SU-DHL-6 (cell line): ENCODE measurements at regions not wholly inside any gene's neighbourhood (a gene's known extent, or its start where the extent isn't known, plus 50 kb on each side); places are given as distances from the start of the nearest gene placed in this dataset.
"Not testable (repeated sequence)": the region's sequence is repeated elsewhere in the genome, so short reads cannot be mapped to it uniquely, and the experiment has no call there.

Experiments used
- H2AFZ ChIP-seq: fragments of 200-600 bp; sonication (generic); 2 replicates; pipeline ENCODE4 v1.6.1; 2014; ENCODE audit warnings: low read depth, mild to moderate bottlenecking, moderate library complexity, mixed read lengths, antibody characterized with exemption, low read length; ENCODE audit not compliant: severe bottlenecking
- H3F3A ChIP-seq: fragments of 200-600 bp; shearing (Covaris generic); 2 replicates; pipeline ENCODE4 v1.6.0; 2016; ENCODE audit warnings: antibody characterized with exemption, mild to moderate bottlenecking; ENCODE audit not compliant: insufficient read depth
- H3K27ac ChIP-seq: fragments of 200-600 bp; sonication (generic); 2 replicates; pipeline ENCODE4 v1.5.1; 2016; ENCODE audit warnings: low read depth, mild to moderate bottlenecking, low read length, moderate library complexity, mixed read lengths
- H3K27me3 ChIP-seq: fragments of 200-600 bp; sonication (generic), shearing (Covaris generic); 2 replicates; pipeline ENCODE4 v1.6.0; 2014; ENCODE audit warnings: mild to moderate bottlenecking, low read length
- H3K36me3 ChIP-seq: fragments of 200-600 bp; sonication (generic); 2 replicates; pipeline ENCODE4 v1.6.1; 2014; ENCODE audit warnings: mild to moderate bottlenecking, low read length, mixed read lengths
- H3K4me2 ChIP-seq: fragments of 300-600, 200-600 bp; shearing (Covaris generic), sonication (generic); 2 replicates; pipeline ENCODE4 v1.6.0; 2014; ENCODE audit warnings: low read length, low read depth, mild to moderate bottlenecking; ENCODE audit not compliant: poor library complexity, severe bottlenecking
- H3K4me3 ChIP-seq: fragments of 200-600 bp; sonication (generic); 2 replicates; pipeline ENCODE4 v1.5.1; 2014; ENCODE audit warnings: antibody characterized with exemption, low read length, mild to moderate bottlenecking, mixed read lengths; ENCODE audit not compliant: insufficient read depth, poor library complexity, severe bottlenecking
- H3K79me2 ChIP-seq: fragments of 200-600 bp; sonication (generic); 2 replicates; pipeline ENCODE4 v1.6.1; 2014; ENCODE audit warnings: mild to moderate bottlenecking, low read length, moderate library complexity; ENCODE audit not compliant: insufficient read depth
- H3K9ac ChIP-seq: fragments of 200-600 bp; sonication (generic); 2 replicates; pipeline ENCODE4 v1.7.0; 2014; ENCODE audit warnings: mild to moderate bottlenecking, low read length
- H3K9me2 ChIP-seq: fragments of 200-600 bp; sonication (generic); replicated peaks from 2 replicates; pipeline ENCODE4 v1.6.1; 2014; ENCODE audit warnings: low read length; ENCODE audit not compliant: insufficient read depth
- H3K9me3 ChIP-seq: fragments of 200-600 bp; sonication (generic); 2 replicates; pipeline ENCODE4 v1.6.1; 2014; ENCODE audit warnings: low read length, mixed read lengths; ENCODE audit not compliant: insufficient read depth
- H4K20me1 ChIP-seq: fragments of 200-600 bp; sonication (generic); 2 replicates; pipeline ENCODE4 v1.6.1; 2014; ENCODE audit warnings: low read depth, mild to moderate bottlenecking, antibody characterized with exemption, low read length, moderate library complexity, mixed read lengths
- EZH2phosphoT487 ChIP-seq: fragments of 200-600 bp; sonication (generic), shearing (Covaris generic); conservative IDR thresholded peaks from 2 replicates; pipeline ENCODE4 v1.6.1; 2018; ENCODE audit warnings: mild to moderate bottlenecking, antibody characterized with exemption, low read length, moderate library complexity, mixed read lengths
- TF ChIP-seq, protein P1 (sequence below): fragments of 200-600 bp; sonication (generic); IDR thresholded peaks from one replicate; pipeline ENCODE4 v1.5.1; 2017; ENCODE audit warnings: antibody characterized with exemption, mild to moderate bottlenecking, low read length, moderate library complexity; ENCODE audit not compliant: insufficient read depth, poor library complexity, severe bottlenecking

DNA sequence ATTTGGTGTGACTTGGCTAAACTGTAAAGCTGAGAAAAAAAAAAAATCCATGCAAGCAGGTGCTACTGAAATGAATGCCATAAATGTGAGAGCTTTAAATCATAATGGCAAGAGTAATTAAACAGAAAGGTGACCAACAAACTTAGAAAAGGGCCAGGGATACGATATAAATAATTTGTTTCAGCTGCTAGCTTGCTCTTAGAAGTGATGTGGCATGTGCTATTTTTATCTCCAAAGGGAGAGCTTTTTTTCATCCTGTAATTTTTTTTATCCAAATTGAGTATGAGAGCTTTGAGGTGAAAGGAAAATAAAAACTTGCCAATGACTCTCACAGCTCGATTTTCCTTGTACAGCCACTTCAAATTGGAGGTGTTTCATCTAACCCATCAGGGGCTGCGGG is 315.3 kb downstream of the OR4C45 start:
- not testable (repeated sequence) for H3K9ac ChIP-seq, H3K9me3 ChIP-seq, H3K4me3 ChIP-seq, H3K27ac ChIP-seq, H3K36me3 ChIP-seq, H3K9me2 ChIP-seq, H3F3A ChIP-seq, H3K79me2 ChIP-seq, H3K4me2 ChIP-seq, H4K20me1 ChIP-seq, H2AFZ ChIP-seq, H3K27me3 ChIP-seq

DNA sequence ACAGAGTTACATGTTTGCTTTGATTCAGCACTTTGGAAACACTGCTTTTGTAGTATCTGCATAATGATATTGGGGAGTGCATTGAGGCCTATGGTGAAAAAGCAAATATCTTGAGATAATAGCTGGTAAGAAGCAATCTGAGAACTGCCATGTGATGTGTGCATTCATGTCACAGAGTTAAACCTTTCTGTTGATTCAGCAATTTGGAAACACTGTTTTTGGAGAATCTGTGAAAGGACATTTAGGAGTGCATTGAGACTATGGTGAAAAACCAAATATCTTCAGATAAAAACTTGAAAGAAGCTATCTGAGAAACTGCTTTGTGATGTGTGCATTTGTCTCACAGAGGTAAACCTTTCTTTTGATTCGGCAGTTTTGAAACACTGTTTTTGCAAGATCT is 346.8 kb downstream of the OR4C45 start:
- no peaks in the 10 kb centered on the region for H4K20me1 ChIP-seq
- H3K36me3 ChIP-seq: no peaks in the 10 kb centered on the region
- H3K9me2 ChIP-seq: no peaks in the 10 kb centered on the region
- H3K27me3 ChIP-seq: no peaks in the 10 kb centered on the region
- no peaks in the 10 kb centered on the region for H3K79me2 ChIP-seq
- H3K4me2 ChIP-seq: no peak overlapping the region
- no peak overlapping the region for H3K4me3 ChIP-seq
- H3K9ac ChIP-seq: no peak overlapping the region
- no peaks in the 10 kb centered on the region for H3F3A ChIP-seq
- H2AFZ ChIP-seq: no peak overlapping the region
- peaks cover 21% of the 10 kb centered on the region; the same call in 1 of the 2 replicates for H3K9me3 ChIP-seq
- TF ChIP-seq, protein P1, sequence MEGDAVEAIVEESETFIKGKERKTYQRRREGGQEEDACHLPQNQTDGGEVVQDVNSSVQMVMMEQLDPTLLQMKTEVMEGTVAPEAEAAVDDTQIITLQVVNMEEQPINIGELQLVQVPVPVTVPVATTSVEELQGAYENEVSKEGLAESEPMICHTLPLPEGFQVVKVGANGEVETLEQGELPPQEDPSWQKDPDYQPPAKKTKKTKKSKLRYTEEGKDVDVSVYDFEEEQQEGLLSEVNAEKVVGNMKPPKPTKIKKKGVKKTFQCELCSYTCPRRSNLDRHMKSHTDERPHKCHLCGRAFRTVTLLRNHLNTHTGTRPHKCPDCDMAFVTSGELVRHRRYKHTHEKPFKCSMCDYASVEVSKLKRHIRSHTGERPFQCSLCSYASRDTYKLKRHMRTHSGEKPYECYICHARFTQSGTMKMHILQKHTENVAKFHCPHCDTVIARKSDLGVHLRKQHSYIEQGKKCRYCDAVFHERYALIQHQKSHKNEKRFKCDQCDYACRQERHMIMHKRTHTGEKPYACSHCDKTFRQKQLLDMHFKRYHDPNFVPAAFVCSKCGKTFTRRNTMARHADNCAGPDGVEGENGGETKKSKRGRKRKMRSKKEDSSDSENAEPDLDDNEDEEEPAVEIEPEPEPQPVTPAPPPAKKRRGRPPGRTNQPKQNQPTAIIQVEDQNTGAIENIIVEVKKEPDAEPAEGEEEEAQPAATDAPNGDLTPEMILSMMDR: no peak
- no peak for TF ChIP-seq EZH2phosphoT487
- H3K27ac ChIP-seq: no peak overlapping the region

DNA sequence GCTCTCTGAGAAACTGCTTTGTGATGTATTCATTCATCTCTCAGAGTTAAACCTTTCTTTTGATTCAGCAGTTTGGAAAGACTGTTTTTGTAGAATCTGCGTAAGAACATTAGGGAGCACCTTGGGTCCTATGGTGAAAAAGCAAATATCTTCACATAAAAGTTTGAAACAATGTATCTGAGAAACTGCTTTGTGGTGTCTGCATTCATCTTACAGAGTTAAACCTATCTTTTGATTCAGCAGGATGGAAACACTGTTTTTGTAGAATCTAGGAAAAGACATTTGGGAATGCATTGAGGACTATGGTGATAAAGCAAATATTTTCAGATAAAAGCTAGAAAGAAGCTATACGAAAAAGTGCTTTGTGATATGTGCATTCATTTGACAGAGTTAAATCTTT is 361.3 kb downstream of the OR4C45 start:
- H3K9me3 ChIP-seq: peaks cover 24% of the 10 kb centered on the region; the same call in 1 of the 2 replicates
- H3K27ac ChIP-seq: no peak overlapping the region
- H3K9ac ChIP-seq: no peak overlapping the region
- H3K79me2 ChIP-seq: no peaks in the 10 kb centered on the region
- no peak for TF ChIP-seq EZH2phosphoT487
- TF ChIP-seq, protein P1: no peak
- no peak overlapping the region for H3K4me2 ChIP-seq
- no peak overlapping the region for H3K4me3 ChIP-seq
- H2AFZ ChIP-seq: no peak overlapping the region
- no peaks in the 10 kb centered on the region for H3K9me2 ChIP-seq
- H3K36me3 ChIP-seq: no peaks in the 10 kb centered on the region; the same call in 1 of the 2 replicates
- H3F3A ChIP-seq: no peaks in the 10 kb centered on the region
- H4K20me1 ChIP-seq: no peaks in the 10 kb centered on the region
- H3K27me3 ChIP-seq: no peaks in the 10 kb centered on the region

DNA sequence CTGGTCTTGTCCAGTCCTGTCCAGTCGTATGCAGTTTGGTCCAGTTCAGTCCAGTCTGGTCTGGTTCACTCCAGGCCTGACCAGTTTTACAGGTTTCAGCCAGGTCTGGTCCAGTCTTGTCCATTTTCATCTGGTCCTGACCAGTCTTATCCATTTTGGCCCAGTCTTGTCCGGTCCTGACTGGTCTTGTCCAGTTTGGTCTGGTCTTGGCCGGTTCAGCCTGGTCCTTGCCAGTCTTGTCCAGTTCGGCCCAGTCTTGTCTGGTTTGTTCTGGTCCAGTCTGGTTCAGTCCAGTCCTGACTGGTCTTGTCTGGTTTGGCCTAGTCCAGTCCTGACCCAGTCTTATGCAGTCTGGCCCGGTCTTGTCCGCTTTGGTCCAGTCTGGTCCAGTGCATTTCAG is 380.2 kb downstream of the OR4C45 start:
- H3K27me3 ChIP-seq: no peaks in the 10 kb centered on the region
- no peaks in the 10 kb centered on the region for H3K79me2 ChIP-seq
- no peak overlapping the region for H3K27ac ChIP-seq
- no peak overlapping the region for H3K4me2 ChIP-seq
- no peaks in the 10 kb centered on the region for H4K20me1 ChIP-seq
- no peaks in the 10 kb centered on the region for H3K36me3 ChIP-seq
- no peaks in the 10 kb centered on the region for H3K9me3 ChIP-seq
- H3K9ac ChIP-seq: no peak overlapping the region
- H3F3A ChIP-seq: no peaks in the 10 kb centered on the region
- H3K4me3 ChIP-seq: no peak overlapping the region
- no peak for TF ChIP-seq EZH2phosphoT487
- TF ChIP-seq, protein P1: no peak
- no peak overlapping the region for H2AFZ ChIP-seq
- H3K9me2 ChIP-seq: no peaks in the 10 kb centered on the region
